ENCODE measurements at regions not wholly inside any gene's neighbourhood (a gene's known extent, or its start where the extent isn't known, plus 50 kb on each side); places are given as distances from the start of the nearest gene placed in this dataset.

DNA sequence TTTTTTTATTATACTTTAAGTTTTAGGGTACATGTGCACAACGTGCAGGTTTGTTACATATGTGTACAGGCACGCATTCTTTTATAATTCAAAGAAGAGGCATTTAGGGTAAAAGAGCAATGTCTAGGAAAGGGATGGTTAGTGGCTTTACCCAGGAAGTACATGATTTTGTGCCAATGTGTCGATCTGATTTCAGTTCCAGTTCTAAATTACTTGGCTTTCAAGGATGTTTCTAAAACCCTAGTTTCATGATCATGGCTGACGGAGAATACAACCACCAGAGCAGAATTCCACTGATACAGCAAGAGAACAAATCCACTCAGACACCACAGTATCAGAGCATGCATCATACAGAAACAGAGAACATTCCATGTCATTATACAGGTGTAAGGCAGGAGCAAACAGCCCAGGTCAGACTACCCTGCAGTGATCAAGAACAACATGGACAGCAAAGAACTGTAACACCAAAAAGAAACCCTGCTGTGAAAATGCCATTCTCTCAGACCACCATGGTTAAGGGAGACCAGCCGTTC lies 116.7 kb upstream of the STK17B start:
- H3K27ac ChIP-seq (ENCODE audit: low read depth, low read length), result no peak overlapping the region
- H3K36me3 ChIP-seq (ENCODE audit: control insufficient read depth in 3 of 3, insufficient read depth in 3 of 3, low read length in 3 of 3), result no peaks in the 10 kb centered on the region
- no peak overlapping the region for H3K4me3 ChIP-seq (ENCODE audit: low read length in 3 of 3)
- H3K9ac ChIP-seq (ENCODE audit: low read depth in 1 of 3, low read length in 3 of 3), result no peak overlapping the region
- no peaks in the 10 kb centered on the region for H3K9me3 ChIP-seq (ENCODE audit: control insufficient read depth in 3 of 3, low read length in 3 of 3)
- no peaks in the 10 kb centered on the region for H3K27me3 ChIP-seq (ENCODE audit: control insufficient read depth in 3 of 3, insufficient read depth in 3 of 3, low read length in 3 of 3)
- peaks cover 10 to 22% (median 12%) of the 10 kb centered on the region in 3 donors for H3K4me1 ChIP-seq (ENCODE audit: control insufficient read depth in 3 of 3, insufficient read depth in 3 of 3, low read length in 3 of 3)

DNA sequence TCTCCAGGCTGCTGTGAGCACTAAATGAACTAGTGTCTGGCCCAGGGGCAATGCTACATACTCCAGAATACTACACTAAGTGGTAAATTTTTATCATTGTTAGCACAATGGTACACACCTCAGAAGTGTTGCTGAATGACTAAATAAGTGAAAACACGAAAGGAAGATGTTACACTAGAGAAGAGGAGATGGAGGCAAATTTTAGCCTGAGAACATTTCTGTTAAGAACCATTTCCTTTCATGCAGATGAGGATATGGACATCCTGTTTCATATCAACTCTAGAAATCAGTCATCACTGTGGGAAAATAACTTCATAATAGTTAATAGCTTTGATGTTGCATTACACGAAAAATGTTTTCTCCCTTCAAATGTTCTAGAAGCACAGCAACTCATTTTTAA lies 117.6 kb upstream of the STK17B start:
- no peaks in the 10 kb centered on the region for H3K9me3 ChIP-seq (ENCODE audit: control insufficient read depth in 3 of 3, low read length in 3 of 3)
- no peak overlapping the region for H3K4me3 ChIP-seq (ENCODE audit: low read length in 3 of 3)
- peaks cover 10 to 22% (median 12%) of the 10 kb centered on the region in 3 donors for H3K4me1 ChIP-seq (ENCODE audit: control insufficient read depth in 3 of 3, insufficient read depth in 3 of 3, low read length in 3 of 3)
- H3K27ac ChIP-seq (ENCODE audit: low read depth, low read length), result no peak overlapping the region
- H3K9ac ChIP-seq (ENCODE audit: low read depth in 1 of 3, low read length in 3 of 3), result no peak overlapping the region
- H3K27me3 ChIP-seq (ENCODE audit: control insufficient read depth in 3 of 3, insufficient read depth in 3 of 3, low read length in 3 of 3), result no peaks in the 10 kb centered on the region
- H3K36me3 ChIP-seq (ENCODE audit: control insufficient read depth in 3 of 3, insufficient read depth in 3 of 3, low read length in 3 of 3), result no peaks in the 10 kb centered on the region

DNA sequence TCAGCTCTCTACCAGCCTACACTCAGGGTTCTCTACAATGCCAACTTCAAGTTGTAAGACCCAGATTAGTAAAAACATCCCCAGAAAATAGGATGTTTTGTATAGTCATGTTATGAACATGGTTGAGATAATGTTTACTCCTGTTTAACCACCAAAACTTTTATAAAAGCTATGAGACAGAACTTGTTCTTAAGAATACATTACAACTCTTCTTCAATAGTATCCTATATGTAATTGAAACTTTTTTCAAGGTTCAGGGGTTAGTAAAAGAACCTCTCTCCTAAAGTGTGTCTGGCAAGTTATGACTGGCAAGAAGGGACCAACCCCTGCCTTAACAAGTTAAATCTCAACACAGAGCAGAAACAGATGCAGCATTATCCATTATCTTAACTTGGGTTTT lies 118.8 kb upstream of the STK17B start:
- no peaks in the 10 kb centered on the region for H3K27me3 ChIP-seq (ENCODE audit: control insufficient read depth in 3 of 3, insufficient read depth in 3 of 3, low read length in 3 of 3)
- no peak overlapping the region for H3K4me3 ChIP-seq (ENCODE audit: low read length in 3 of 3)
- peaks cover 10 to 15% (median 12%) of the 10 kb centered on the region in 3 donors for H3K4me1 ChIP-seq (ENCODE audit: control insufficient read depth in 3 of 3, insufficient read depth in 3 of 3, low read length in 3 of 3)
- no peak overlapping the region for H3K27ac ChIP-seq (ENCODE audit: low read depth, low read length)
- no peaks in the 10 kb centered on the region for H3K9me3 ChIP-seq (ENCODE audit: control insufficient read depth in 3 of 3, low read length in 3 of 3)
- H3K36me3 ChIP-seq (ENCODE audit: control insufficient read depth in 3 of 3, insufficient read depth in 3 of 3, low read length in 3 of 3), result no peaks in the 10 kb centered on the region
- no peak overlapping the region for H3K9ac ChIP-seq (ENCODE audit: low read depth in 1 of 3, low read length in 3 of 3)

DNA sequence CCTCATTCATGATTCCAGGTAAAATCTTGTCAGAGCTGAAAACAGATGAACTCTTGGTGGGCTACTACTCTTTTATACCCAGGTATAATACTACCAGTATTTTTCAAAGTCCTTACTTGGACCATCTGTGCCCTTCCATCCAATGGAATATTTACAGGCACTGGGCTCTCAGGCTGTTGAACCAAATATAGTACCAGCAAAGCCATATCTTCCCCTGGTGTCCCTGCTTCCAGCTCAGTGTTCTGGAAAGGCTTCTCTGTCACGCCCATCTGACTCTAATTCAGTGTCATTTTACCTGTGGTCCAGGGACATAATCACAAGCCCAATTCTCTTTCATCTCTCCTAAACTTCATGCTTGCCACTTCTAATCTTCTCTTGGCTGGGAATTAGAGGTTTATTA lies 119.2 kb upstream of the STK17B start:
- Histone ChIP-seq H3K36me3 (ENCODE audit: control insufficient read depth in 3 of 3, insufficient read depth in 3 of 3, low read length in 3 of 3) (no peaks in the 10 kb centered on the region), H3K4me3 (ENCODE audit: low read length in 3 of 3) (no peak overlapping the region), H3K9me3 (ENCODE audit: control insufficient read depth in 3 of 3, low read length in 3 of 3) (no peaks in the 10 kb centered on the region), H3K4me1 (ENCODE audit: control insufficient read depth in 3 of 3, insufficient read depth in 3 of 3, low read length in 3 of 3) (peaks cover 10 to 15% (median 12%) of the 10 kb centered on the region in 3 donors), H3K27me3 (ENCODE audit: control insufficient read depth in 3 of 3, insufficient read depth in 3 of 3, low read length in 3 of 3) (no peaks in the 10 kb centered on the region), H3K27ac (ENCODE audit: low read depth, low read length) (no peak overlapping the region), H3K9ac (ENCODE audit: low read depth in 1 of 3, low read length in 3 of 3) (no peak overlapping the region)

DNA sequence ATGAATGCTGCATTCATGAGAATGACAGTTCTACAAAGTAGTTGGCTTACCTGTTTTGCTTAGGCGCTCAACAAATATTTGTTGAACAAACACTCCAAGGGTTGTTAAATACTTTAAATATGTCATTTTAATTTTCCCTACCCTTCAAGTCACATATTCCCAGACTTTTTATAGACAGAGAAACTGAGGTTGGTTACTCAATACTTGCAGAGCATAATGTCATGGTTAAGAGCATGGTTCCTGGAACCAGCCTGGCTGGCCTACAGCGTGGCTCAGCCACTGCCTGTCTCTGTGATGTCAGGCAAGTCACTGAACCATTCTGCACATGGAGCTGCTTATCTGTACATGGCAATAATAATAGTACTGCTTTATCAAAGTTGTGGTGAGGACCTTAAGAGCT lies 120.0 kb upstream of the STK17B start:
- Histone ChIP-seq H3K9me3 (ENCODE audit: control insufficient read depth in 3 of 3, low read length in 3 of 3) (no peaks in the 10 kb centered on the region), H3K4me1 (ENCODE audit: control insufficient read depth in 3 of 3, insufficient read depth in 3 of 3, low read length in 3 of 3) (peaks cover 10 to 15% (median 12%) of the 10 kb centered on the region in 3 donors), H3K9ac (ENCODE audit: low read depth in 1 of 3, low read length in 3 of 3) (no peak overlapping the region), H3K27ac (ENCODE audit: low read depth, low read length) (no peak overlapping the region), H3K36me3 (ENCODE audit: control insufficient read depth in 3 of 3, insufficient read depth in 3 of 3, low read length in 3 of 3) (no peaks in the 10 kb centered on the region), H3K27me3 (ENCODE audit: control insufficient read depth in 3 of 3, insufficient read depth in 3 of 3, low read length in 3 of 3) (no peaks in the 10 kb centered on the region), H3K4me3 (ENCODE audit: low read length in 3 of 3) (no peak overlapping the region)

DNA sequence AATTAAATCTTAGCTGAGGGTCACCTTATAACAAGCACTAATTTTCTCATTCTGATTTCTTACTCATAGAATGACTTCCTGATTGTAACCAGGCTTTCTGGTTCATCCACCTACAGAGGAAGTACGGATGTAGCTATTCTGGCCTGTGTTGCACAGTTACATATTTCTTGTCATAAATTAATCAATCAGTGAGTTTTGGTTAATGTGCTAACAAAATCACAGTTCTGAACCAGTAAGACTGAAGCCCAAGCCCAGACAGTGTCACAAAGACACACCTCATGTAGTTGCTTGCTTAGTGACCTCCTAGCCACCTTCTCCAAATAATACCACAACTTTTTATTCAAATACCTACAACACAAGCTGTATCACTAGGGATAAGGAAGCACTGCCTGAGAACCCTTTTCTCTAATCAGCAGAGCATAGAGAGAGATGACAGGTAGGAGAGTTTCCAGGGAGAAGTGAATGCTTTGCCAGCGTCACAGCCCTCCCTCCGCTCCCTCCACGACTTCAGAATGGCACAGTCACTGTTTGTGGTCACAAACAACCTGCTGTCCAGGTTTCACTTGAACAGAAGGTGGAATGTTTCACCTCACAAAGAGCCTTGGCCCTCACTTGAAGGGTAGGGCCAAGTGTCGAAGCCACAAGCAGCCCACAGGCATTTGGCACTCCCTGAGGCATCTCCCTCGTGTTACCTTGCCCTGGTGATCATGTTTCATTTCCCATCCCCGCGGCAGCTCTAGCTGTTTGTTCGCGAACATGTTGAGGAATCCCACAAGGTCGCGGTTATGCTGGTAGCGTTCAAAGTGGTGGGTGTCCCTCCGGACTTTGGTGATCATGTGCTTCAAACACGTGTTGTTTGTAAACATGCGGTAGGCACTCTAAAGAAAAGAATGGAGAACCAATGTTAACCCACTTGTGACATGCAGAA lies 120.8 kb upstream of the STK17B start:
- no peaks in the 10 kb centered on the region for H3K36me3 ChIP-seq (ENCODE audit: control insufficient read depth in 3 of 3, insufficient read depth in 3 of 3, low read length in 3 of 3)
- peak overlapping the region in 1 of 3 donors; percentile 36 for H3K4me3 ChIP-seq (ENCODE audit: low read length in 3 of 3)
- peak overlapping the region in 1 of 3 donors; percentile 40 for H3K9ac ChIP-seq (ENCODE audit: low read depth in 1 of 3, low read length in 3 of 3)
- H3K4me1 ChIP-seq (ENCODE audit: control insufficient read depth in 3 of 3, insufficient read depth in 3 of 3, low read length in 3 of 3), result peaks cover 10 to 15% (median 12%) of the 10 kb centered on the region in 3 donors
- H3K27ac ChIP-seq (ENCODE audit: low read depth, low read length), result no peak overlapping the region
- no peaks in the 10 kb centered on the region for H3K27me3 ChIP-seq (ENCODE audit: control insufficient read depth in 3 of 3, insufficient read depth in 3 of 3, low read length in 3 of 3)
- H3K9me3 ChIP-seq (ENCODE audit: control insufficient read depth in 3 of 3, low read length in 3 of 3), result no peaks in the 10 kb centered on the region

DNA sequence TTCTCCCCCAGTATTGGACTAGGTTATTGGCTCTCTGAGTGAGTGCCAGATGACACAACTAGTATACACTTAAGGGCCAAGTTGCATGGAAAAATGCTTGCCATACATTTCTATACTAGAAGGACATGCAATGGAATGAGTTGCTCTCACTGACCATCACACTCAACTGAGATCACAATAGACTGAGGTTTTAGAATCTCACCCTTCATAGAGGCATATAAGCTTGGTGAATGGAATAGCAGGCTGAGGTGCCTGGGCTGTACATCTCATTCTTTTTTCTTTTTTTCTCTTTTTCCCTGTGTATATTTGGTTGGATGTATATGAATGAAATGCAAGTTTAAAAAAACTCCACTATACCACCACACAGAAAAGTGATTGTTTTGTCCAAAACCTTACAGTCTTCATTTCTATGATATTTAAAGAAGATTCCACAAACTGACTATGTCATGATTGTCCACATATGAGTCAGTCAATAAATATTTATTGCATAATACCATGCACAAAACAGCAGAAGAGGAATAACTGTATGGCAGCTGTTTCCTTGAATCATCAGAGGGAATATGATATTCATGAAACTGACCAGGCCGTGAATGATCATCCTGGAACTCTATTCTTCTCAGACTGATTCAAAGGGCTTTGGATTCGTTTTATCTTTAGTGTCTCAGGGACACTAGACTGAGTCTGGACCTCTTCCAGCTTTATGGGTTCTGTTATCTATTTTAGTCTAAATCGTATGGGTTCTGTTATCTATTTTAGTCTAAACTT lies 122.6 kb upstream of the STK17B start:
- no peaks in the 10 kb centered on the region for H3K27me3 ChIP-seq (ENCODE audit: control insufficient read depth in 3 of 3, insufficient read depth in 3 of 3, low read length in 3 of 3)
- H3K9me3 ChIP-seq (ENCODE audit: control insufficient read depth in 3 of 3, low read length in 3 of 3), result no peaks in the 10 kb centered on the region
- peaks cover 10 to 15% (median 12%) of the 10 kb centered on the region in 3 donors for H3K4me1 ChIP-seq (ENCODE audit: control insufficient read depth in 3 of 3, insufficient read depth in 3 of 3, low read length in 3 of 3)
- H3K27ac ChIP-seq (ENCODE audit: low read depth, low read length), result no peak overlapping the region
- H3K9ac ChIP-seq (ENCODE audit: low read depth in 1 of 3, low read length in 3 of 3), result no peak overlapping the region
- no peaks in the 10 kb centered on the region for H3K36me3 ChIP-seq (ENCODE audit: control insufficient read depth in 3 of 3, insufficient read depth in 3 of 3, low read length in 3 of 3)
- H3K4me3 ChIP-seq (ENCODE audit: low read length in 3 of 3), result no peak overlapping the region

DNA sequence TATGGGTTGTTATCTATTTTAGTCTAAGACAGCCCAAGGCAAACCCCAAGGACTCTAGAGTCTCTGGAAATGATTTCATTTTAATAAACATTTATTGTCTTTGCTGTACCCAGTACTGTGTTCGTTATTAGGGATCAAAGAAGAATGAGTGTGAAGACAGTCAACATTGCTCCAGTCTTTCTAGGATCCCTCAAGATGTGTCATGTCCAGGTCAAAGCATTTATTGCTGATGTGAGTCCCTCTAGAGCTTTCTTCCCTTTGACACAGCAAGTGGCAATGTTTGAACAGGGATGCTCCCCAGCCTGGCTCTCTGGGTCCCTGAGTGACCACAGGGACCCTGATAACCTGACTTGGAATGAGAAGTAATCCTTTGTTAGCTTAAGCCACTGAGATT lies 123.1 kb upstream of the STK17B start:
- no peaks in the 10 kb centered on the region for H3K27me3 ChIP-seq (ENCODE audit: control insufficient read depth in 3 of 3, insufficient read depth in 3 of 3, low read length in 3 of 3)
- H3K9ac ChIP-seq (ENCODE audit: low read depth in 1 of 3, low read length in 3 of 3), result no peak overlapping the region
- no peak overlapping the region for H3K27ac ChIP-seq (ENCODE audit: low read depth, low read length)
- H3K4me3 ChIP-seq (ENCODE audit: low read length in 3 of 3), result no peak overlapping the region
- no peaks in the 10 kb centered on the region for H3K9me3 ChIP-seq (ENCODE audit: control insufficient read depth in 3 of 3, low read length in 3 of 3)
- peaks cover 10 to 15% (median 12%) of the 10 kb centered on the region in 3 donors for H3K4me1 ChIP-seq (ENCODE audit: control insufficient read depth in 3 of 3, insufficient read depth in 3 of 3, low read length in 3 of 3)
- H3K36me3 ChIP-seq (ENCODE audit: control insufficient read depth in 3 of 3, insufficient read depth in 3 of 3, low read length in 3 of 3), result no peaks in the 10 kb centered on the region

DNA sequence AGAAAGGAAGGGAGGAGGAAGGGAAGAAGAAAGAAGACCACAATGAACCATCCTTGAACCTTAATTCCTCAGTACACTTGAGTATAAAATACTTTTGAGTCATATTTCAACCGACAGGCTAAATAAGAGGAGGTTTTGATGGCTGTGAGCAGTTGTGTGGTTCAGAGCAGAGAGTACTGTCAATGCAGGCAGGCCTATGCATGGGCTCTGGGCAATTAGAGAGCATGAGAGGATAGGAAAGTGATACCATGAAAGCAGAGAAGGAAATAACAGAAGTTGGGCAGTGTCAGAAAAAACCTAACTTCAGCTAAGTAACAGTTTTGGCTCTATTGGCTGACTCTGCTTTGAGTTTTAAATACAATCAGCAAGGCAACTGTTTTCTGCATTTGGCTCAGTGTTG lies 123.6 kb upstream of the STK17B start:
- no peak overlapping the region for H3K4me3 ChIP-seq (ENCODE audit: low read length in 3 of 3)
- no peaks in the 10 kb centered on the region for H3K27me3 ChIP-seq (ENCODE audit: control insufficient read depth in 3 of 3, insufficient read depth in 3 of 3, low read length in 3 of 3)
- no peak overlapping the region for H3K9ac ChIP-seq (ENCODE audit: low read depth in 1 of 3, low read length in 3 of 3)
- no peak overlapping the region for H3K27ac ChIP-seq (ENCODE audit: low read depth, low read length)
- H3K36me3 ChIP-seq (ENCODE audit: control insufficient read depth in 3 of 3, insufficient read depth in 3 of 3, low read length in 3 of 3), result no peaks in the 10 kb centered on the region
- H3K4me1 ChIP-seq (ENCODE audit: control insufficient read depth in 3 of 3, insufficient read depth in 3 of 3, low read length in 3 of 3), result peaks cover 10 to 15% (median 12%) of the 10 kb centered on the region in 3 donors
- H3K9me3 ChIP-seq (ENCODE audit: control insufficient read depth in 3 of 3, low read length in 3 of 3), result no peaks in the 10 kb centered on the region
